ENCODE measurements at regions not wholly inside any gene's neighbourhood (a gene's known extent, or its start where the extent isn't known, plus 50 kb on each side); places are given as distances from the start of the nearest gene placed in this dataset.

GRCh38 chr4:166182145-166182544, 309.1 kb downstream of the TLL1 start:
- no peak for TF ChIP-seq MAFK (conservative IDR thresholded peaks at IDR 0.05 in 1 of 2, IDR thresholded peaks at IDR 0.05 in 1 of 2; ENCODE audit: low read length in 2 of 2)
- TF ChIP-seq MAX (IDR thresholded peaks at IDR 0.05) = no peak
- no peak for TF ChIP-seq THAP9 (CRISPR knock-in tag; IDR thresholded peaks at IDR 0.05; ENCODE audit: borderline replicate concordance)
- no peak for TF ChIP-seq CTCF (CRISPR knock-in tag; IDR thresholded peaks at IDR 0.05)
- no peak for TF ChIP-seq DZIP1 (CRISPR knock-in tag; IDR thresholded peaks at IDR 0.05)
- TF ChIP-seq GTF2F1 (IDR thresholded peaks at IDR 0.05; ENCODE audit: low read length) = no peak
- no peak for TF ChIP-seq ZNF317 (CRISPR knock-in tag; IDR thresholded peaks at IDR 0.05)
- TF ChIP-seq POLR2AphosphoS5 (IDR thresholded peaks at IDR 0.05; ENCODE audit: low read depth, low read length) = no peak
- TF ChIP-seq ZNF292 (CRISPR knock-in tag; IDR thresholded peaks at IDR 0.05; ENCODE audit: borderline replicate concordance, low read depth) = no peak
